Transverse colon (tissue), 4 donors: ENCODE measurements at regions not wholly inside any gene's neighbourhood (a gene's known extent, or its start where the extent isn't known, plus 50 kb on each side); places are given as distances from the start of the nearest gene placed in this dataset.

Source experiments
- CTCF ChIP-seq, 5 experiments: fragments of 200-600 bp in 3 of 5; fragments of 450-650 bp in 2 of 5; sonication (generic) in 3 of 5; IDR thresholded peaks; 1 replicate in 2 of 5; 2 replicates in 3 of 5; pipeline ENCODE4 v1.5.1; 2016 to 2017; ENCODE audit warnings: antibody characterized with exemption in 5 of 5, inconsistent platforms in 3 of 5, mild to moderate bottlenecking in 2 of 5, moderate library complexity in 1 of 5
- POLR2A ChIP-seq: fragments of 450-650 bp; IDR thresholded peaks from one replicate; pipeline ENCODE4 v1.6.1; 2016; ENCODE audit warnings: antibody characterized with exemption, mild to moderate bottlenecking, moderate library complexity
- POLR2AphosphoS5 ChIP-seq, 3 donors: sonication (generic); formaldehyde crosslinking; IDR thresholded peaks; one replicate each; pipeline ENCODE4 v1.6.1; 2016; ENCODE audit warnings: antibody characterized with exemption in 3 of 3

GRCh38 chr4:135325264-135325663 is 1123.7 kb upstream of the PABPC4L start:
- TF ChIP-seq POLR2AphosphoS5 (IDR thresholded peaks at IDR 0.05): no peak
- no peak for TF ChIP-seq CTCF (IDR thresholded peaks at IDR 0.05)
- TF ChIP-seq POLR2A: no peak
